ENCODE measurements at regions not wholly inside any gene's neighbourhood (a gene's known extent, or its start where the extent isn't known, plus 50 kb on each side); places are given as distances from the start of the nearest gene placed in this dataset.

GRCh38 chr4:128565565-128566186, 243.8 kb upstream of the JADE1 start:
- no peak for TF ChIP-seq EZH2 (IDR thresholded peaks at IDR 0.05)
- no peak for TF ChIP-seq POLR2AphosphoS5 (IDR thresholded peaks at IDR 0.05; ENCODE audit: borderline replicate concordance, low read depth, low read length)
- no peak for TF ChIP-seq FOXP2 (optimal IDR thresholded peaks at IDR 0.05; ENCODE audit: control extremely low read depth, extremely low read length, insufficient read depth)
